ENCODE measurements at regions not wholly inside any gene's neighbourhood (a gene's known extent, or its start where the extent isn't known, plus 50 kb on each side); places are given as distances from the start of the nearest gene placed in this dataset.

- TF ChIP-seq CTCF (conservative IDR thresholded peaks at IDR 0.05 in 1 of 2, IDR thresholded peaks at IDR 0.05 in 1 of 2; ENCODE audit: extremely low read depth in 1 of 2, insufficient read depth in 1 of 2, low read depth in 1 of 2, low read length in 2 of 2) (no peak), EZH2 (IDR thresholded peaks at IDR 0.05; ENCODE audit: borderline replicate concordance, low read length) (no peak)
Measured at GRCh38 chr3:144343343-144343742, 371.7 kb downstream of the DIPK2A start.
